GM23248 (cell line): ENCODE measurements at regions not wholly inside any gene's neighbourhood (a gene's known extent, or its start where the extent isn't known, plus 50 kb on each side); places are given as distances from the start of the nearest gene placed in this dataset.

Source experiments
- DNase-seq: peaks from one replicate; pipeline ENCODE4 v3.0.0-alpha.2; 2015
- H2AFZ ChIP-seq: fragments of 200-600 bp; sonication (generic); 2 replicates; pipeline ENCODE4 v1.6.1; 2016; ENCODE audit warnings: antibody characterized with exemption
- H3F3A ChIP-seq: fragments of 200-600 bp; sonication (generic); 2 replicates; pipeline ENCODE4 v1.6.1; 2016; ENCODE audit warnings: mild to moderate bottlenecking, antibody characterized with exemption, mixed run types; ENCODE audit not compliant: insufficient read depth
- H3K27ac ChIP-seq: fragments of 200-600 bp; sonication (generic); 2 replicates; pipeline ENCODE4 v1.5.1; 2016; ENCODE audit warnings: mild to moderate bottlenecking
- H3K27me3 ChIP-seq: fragments of 200-600 bp; sonication (generic); replicated peaks from 2 replicates; pipeline ENCODE4 v1.6.1; 2016; ENCODE audit warnings: mild to moderate bottlenecking; ENCODE audit not compliant: insufficient read depth
- H3K36me3 ChIP-seq: fragments of 200-600 bp; sonication (generic); 2 replicates; pipeline ENCODE4 v1.6.1; 2016; ENCODE audit warnings: low read depth, mild to moderate bottlenecking
- H3K4me1 ChIP-seq: fragments of 200-600 bp; sonication (generic); 2 replicates; pipeline ENCODE4 v1.6.1; 2016; ENCODE audit warnings: mild to moderate bottlenecking; ENCODE audit not compliant: insufficient read depth
- H3K4me2 ChIP-seq: fragments of 200-600 bp; sonication (generic); one replicate; pipeline ENCODE4 v1.6.1; 2016; ENCODE audit warnings: mild to moderate bottlenecking; ENCODE audit not compliant: unreplicated experiment
- H3K4me3 ChIP-seq: fragments of 200-600 bp; sonication (generic); 2 replicates; pipeline ENCODE4 v1.5.1; 2016; ENCODE audit warnings: mild to moderate bottlenecking
- H3K79me2 ChIP-seq: fragments of 200-600 bp; sonication (generic); 2 replicates; pipeline ENCODE4 v1.6.1; 2016; ENCODE audit warnings: mild to moderate bottlenecking; ENCODE audit not compliant: insufficient read depth
- H3K9ac ChIP-seq: fragments of 200-600 bp; sonication (generic); 2 replicates; pipeline ENCODE4 v1.6.1; 2016; ENCODE audit warnings: mild to moderate bottlenecking
- H3K9me2 ChIP-seq: fragments of 200-600 bp; sonication (generic); 2 replicates; pipeline ENCODE4 v1.6.1; 2016; ENCODE audit warnings: mixed run types, mild to moderate bottlenecking, moderate library complexity; ENCODE audit not compliant: insufficient read depth
- H3K9me3 ChIP-seq: fragments of 200-600 bp; sonication (generic); one replicate; pipeline ENCODE4 v1.6.1; 2017; ENCODE audit warnings: low read depth
- H4K20me1 ChIP-seq: fragments of 200-600 bp; sonication (generic); 2 replicates; pipeline ENCODE4 v1.6.0; 2016; ENCODE audit not compliant: insufficient read depth
- EZH2 ChIP-seq: fragments of 200-600 bp; sonication (generic); IDR thresholded peaks from 2 replicates; pipeline ENCODE4 v1.6.1; 2018; ENCODE audit warnings: antibody characterized with exemption, mild to moderate bottlenecking; ENCODE audit not compliant: insufficient read depth, poor library complexity, severe bottlenecking
- EZH2phosphoT487 ChIP-seq: fragments of 200-600 bp; sonication (generic); IDR thresholded peaks from 2 replicates; pipeline ENCODE4 v1.6.1; 2018; ENCODE audit warnings: antibody characterized with exemption, moderate library complexity, mild to moderate bottlenecking, low read depth; ENCODE audit not compliant: insufficient read depth
- WGBS, 2 experiments: methylation state at CpG; one replicate each; pipeline ENCODE4 v1.1.6; 2015 to 2017; ENCODE audit warnings: low lambda C conversion rate in 2 of 2, low coverage in 1 of 2; ENCODE audit errors: missing lambda C conversion rate in 2 of 2; 5-methylcytosine and 5-hydroxymethylcytosine counted together
- in situ Hi-C: fragments of 300-500 bp; cut with MboI; formaldehyde crosslinking; loops from 2 replicates; pipeline ENCODE4 v1.15.0; 2020

GRCh38 chr2:173580351-173580750, 225.7 kb downstream of the CDCA7 start:
- in situ Hi-C loops = no loop called here
- no peaks in the 10 kb centered on the region for H3K36me3 ChIP-seq
- no peak for DNase-seq

GRCh38 chr2:173580956-173581355, 226.3 kb downstream of the CDCA7 start:
- H3K9ac ChIP-seq = no peak overlapping the region
- no peaks in the 10 kb centered on the region for H4K20me1 ChIP-seq
- H3K9me2 ChIP-seq = no peaks in the 10 kb centered on the region
- TF ChIP-seq EZH2phosphoT487 (no peak), EZH2 (no peak)
- no peak for DNase-seq
- H3K9me3 ChIP-seq = no peaks in the 10 kb centered on the region
- 0 out of 2 replicates have a peak, but pooled peaks cover 4% of the 10 kb centered on the region for H3K27me3 ChIP-seq
- H3K79me2 ChIP-seq = no peaks in the 10 kb centered on the region
- H3K4me1 ChIP-seq = no peaks in the 10 kb centered on the region
- no peak overlapping the region for H3K27ac ChIP-seq
- H3K36me3 ChIP-seq = no peaks in the 10 kb centered on the region
- H3F3A ChIP-seq = no peaks in the 10 kb centered on the region
- no peak overlapping the region for H2AFZ ChIP-seq
- H3K4me3 ChIP-seq = no peak overlapping the region
- in situ Hi-C loops = no loop called here
- no peak overlapping the region for H3K4me2 ChIP-seq

More at GRCh38 chr2:173580351-173580750, 225.7 kb downstream of the CDCA7 start:
- Histone ChIP-seq H3K27ac (no peak overlapping the region), H3K27me3 (0 out of 2 replicates have a peak, but pooled peaks cover 4% of the 10 kb centered on the region), H3F3A (peaks cover 4% of the 10 kb centered on the region; the same call in 1 of the 2 replicates), H4K20me1 (no peaks in the 10 kb centered on the region), H3K4me2 (no peak overlapping the region), H2AFZ (no peak overlapping the region), H3K4me3 (no peak overlapping the region), H3K79me2 (no peaks in the 10 kb centered on the region), H3K9ac (no peak overlapping the region), H3K9me2 (no peaks in the 10 kb centered on the region), H3K9me3 (no peaks in the 10 kb centered on the region), H3K4me1 (no peaks in the 10 kb centered on the region)
- 86 to 88% methylated on average over 1 of the region's 1 CpG for WGBS, 2 experiments
- TF ChIP-seq EZH2 (no peak), EZH2phosphoT487 (no peak)

- WGBS, 2 experiments = 69 to 75% methylated on average over 6 of the region's 6 CpGs
- no peak overlapping the region for H3K27ac ChIP-seq
Measured at GRCh38 chr2:173583196-173583595, 228.5 kb downstream of the CDCA7 start.

GRCh38 chr2:173584000-173584399, 229.3 kb downstream of the CDCA7 start:
- Histone ChIP-seq H3K9me3 (no peaks in the 10 kb centered on the region), H3K9me2 (no peaks in the 10 kb centered on the region), H3K79me2 (no peaks in the 10 kb centered on the region), H3K27me3 (0 out of 2 replicates have a peak, but pooled peaks cover 4% of the 10 kb centered on the region), H3K36me3 (no peaks in the 10 kb centered on the region), H3K4me3 (no peak overlapping the region), H3K27ac (no peak overlapping the region), H4K20me1 (no peaks in the 10 kb centered on the region), H3K4me2 (no peak overlapping the region), H3K4me1 (no peaks in the 10 kb centered on the region), H3K9ac (no peak overlapping the region), H3F3A (no peaks in the 10 kb centered on the region), H2AFZ (no peak overlapping the region)
- TF ChIP-seq EZH2 = no peak
- no peak for TF ChIP-seq EZH2phosphoT487
- WGBS, 2 experiments = 37 to 60% methylated on average over 1 of the region's 1 CpG
- in situ Hi-C loops = no loop called here
- DNase-seq = no peak

More at GRCh38 chr2:173583196-173583595, 228.5 kb downstream of the CDCA7 start:
- no peak overlapping the region for H3K9ac ChIP-seq
- no peak overlapping the region for H2AFZ ChIP-seq
- H3K79me2 ChIP-seq = no peaks in the 10 kb centered on the region
- no peak for DNase-seq
- H3K4me1 ChIP-seq = no peaks in the 10 kb centered on the region
- TF ChIP-seq EZH2phosphoT487 (no peak), EZH2 (no peak)
- H3K4me2 ChIP-seq = no peak overlapping the region
- no peaks in the 10 kb centered on the region for H3K9me2 ChIP-seq
- in situ Hi-C loops = no loop called here
- H3F3A ChIP-seq = no peaks in the 10 kb centered on the region
- no peaks in the 10 kb centered on the region for H3K9me3 ChIP-seq
- H3K4me3 ChIP-seq = no peak overlapping the region
- no peaks in the 10 kb centered on the region for H3K36me3 ChIP-seq
- 0 out of 2 replicates have a peak, but pooled peaks cover 4% of the 10 kb centered on the region for H3K27me3 ChIP-seq
- no peaks in the 10 kb centered on the region for H4K20me1 ChIP-seq
